CD4-positive, alpha-beta T cell (primary cell): ENCODE measurements at regions not wholly inside any gene's neighbourhood (a gene's known extent, or its start where the extent isn't known, plus 50 kb on each side); places are given as distances from the start of the nearest gene placed in this dataset.

Experiments used
- ATAC-seq: fragments of 200-7000 bp; cut with Tn5 transposase; one replicate; pipeline ENCODE4 v1.10.0; 2022; ENCODE audit warnings: mild to moderate bottlenecking; ENCODE audit not compliant: poor library complexity
- CTCF ChIA-PET: fragments of 350-600 bp; sonication (Branson Sonifier 250); formaldehyde crosslinking; loops from one replicate; lab custom pipeline; 2021; ENCODE audit warnings: antibody characterized with exemption, inconsistent platforms; lab: Charles Lee
- POLR2A ChIA-PET: fragments of 350-600 bp; sonication (Branson Sonifier 250); formaldehyde crosslinking; loops from one replicate; lab custom pipeline; 2021; ENCODE audit warnings: antibody characterized with exemption, inconsistent platforms; lab: Charles Lee
- DNase-seq, 14 experiments: peaks; one replicate each; pipeline ENCODE4 v3.0.0-alpha.2; 2013 to 2020; ENCODE audit warnings: mixed read lengths in 2 of 14
- H3K27ac ChIP-seq, 2 donors: one replicate each; pipeline versions ENCODE4 v1.5.1 to v1.7.0; 2013; ENCODE audit warnings: low read length in 2 of 2, low read depth in 1 of 2, mild to moderate bottlenecking in 1 of 2
- H3K27me3 ChIP-seq, 2 experiments: 1 replicate in 1 of 2; 2 replicates in 1 of 2; pipeline versions ENCODE4 v1.6.1 to v1.7.0; 2013; ENCODE audit warnings: low read length in 2 of 2, control low read depth in 1 of 2, mild to moderate bottlenecking in 1 of 2, moderate library complexity in 1 of 2; ENCODE audit not compliant: insufficient read depth in 2 of 2, control insufficient read depth in 1 of 2
- H3K36me3 ChIP-seq: one replicate; pipeline ENCODE4 v1.6.1; 2013; ENCODE audit warnings: low read length, control low read depth; ENCODE audit not compliant: insufficient read depth
- H3K4me1 ChIP-seq: one replicate; pipeline ENCODE4 v1.6.1; 2013; ENCODE audit warnings: low read length, control low read depth; ENCODE audit not compliant: insufficient read depth
- H3K4me3 ChIP-seq: one replicate; pipeline ENCODE4 v1.5.1; 2013; ENCODE audit warnings: mild to moderate bottlenecking, low read length, moderate library complexity
- H3K9me3 ChIP-seq, 2 experiments: 1 replicate in 1 of 2; 2 replicates in 1 of 2; pipeline versions ENCODE4 v1.6.1 to v1.7.0; 2013; ENCODE audit warnings: low read length in 2 of 2, mild to moderate bottlenecking in 2 of 2, control low read depth in 1 of 2, moderate library complexity in 1 of 2; ENCODE audit not compliant: control insufficient read depth in 1 of 2, insufficient read depth in 1 of 2
- H3K27ac Mint-ChIP-seq: one replicate; pipeline ENCODE4 v1.8.0; 2020; ENCODE audit warnings: mixed read lengths
- H3K27me3 Mint-ChIP-seq: one replicate; pipeline ENCODE4 v1.8.0; 2021; ENCODE audit warnings: mixed read lengths
- H3K36me3 Mint-ChIP-seq: one replicate; pipeline ENCODE4 v1.8.0; 2021; ENCODE audit warnings: low read depth, mixed read lengths
- H3K4me1 Mint-ChIP-seq: one replicate; pipeline ENCODE4 v1.8.0; 2021; ENCODE audit warnings: low read depth, mixed read lengths
- H3K4me3 Mint-ChIP-seq: one replicate; pipeline ENCODE4 v1.8.0; 2020; ENCODE audit warnings: mild to moderate bottlenecking, mixed read lengths
- H3K9me3 Mint-ChIP-seq: one replicate; pipeline ENCODE4 v1.8.0; 2020; ENCODE audit warnings: mixed read lengths
- intact Hi-C, 2 experiments: fragments of 100-400 bp; cut with DNase I in 1 of 2; cut with micrococcal nuclease in 1 of 2; formaldehyde crosslinking; loops; one replicate each; pipeline versions ENCODE4 v1.15.1 to v1.9.0; 2023 to 2025; cut with DNase I, micrococcal nuclease
- TF ChIP-seq, protein P1 (sequence below): fragments of 200-600 bp; IDR thresholded peaks from one replicate; pipeline ENCODE4 v1.8.0; 2022; ENCODE audit warnings: antibody characterized with exemption, mild to moderate bottlenecking

DNA sequence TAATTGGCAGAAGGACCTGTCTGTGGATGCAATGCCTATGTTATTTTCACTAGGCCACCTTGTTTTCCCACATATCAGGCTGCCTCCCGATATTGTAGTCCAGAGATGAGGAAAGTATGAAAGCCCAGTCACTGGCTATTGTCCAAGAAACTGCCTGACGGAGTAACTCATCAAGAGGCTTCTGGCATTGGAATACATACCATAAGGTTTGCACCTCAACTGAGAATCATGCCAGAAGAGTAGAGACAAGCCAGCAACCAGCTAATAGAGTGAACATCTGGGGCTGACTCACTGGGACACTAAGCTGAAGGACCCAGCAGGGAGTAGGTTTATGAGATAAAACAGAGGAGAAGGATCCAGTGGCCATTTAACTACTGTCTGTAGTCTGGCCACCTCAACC is 137.2 kb upstream of the FST start:
- H3K27me3 ChIP-seq, result no peaks in the 10 kb centered on the region
- no peaks in the 10 kb centered on the region for H3K4me1 ChIP-seq
- H3K36me3 ChIP-seq, result no peaks in the 10 kb centered on the region
- Mint-ChIP-seq H3K27me3 (peaks cover 12% of the 10 kb centered on the region), H3K9me3 (peaks cover 3% of the 10 kb centered on the region), H3K36me3 (no peaks in the 10 kb centered on the region), H3K4me1 (no peaks in the 10 kb centered on the region), H3K27ac (no peak overlapping the region), H3K4me3 (no peak overlapping the region)
- ChIA-PET CTCF (no interaction called here), POLR2A (no interaction called here)
- no peak for ATAC-seq
- intact Hi-C loops, result no loop called here
- no peak overlapping the region for H3K4me3 ChIP-seq
- DNase-seq, result no peak
- TF ChIP-seq, protein P1, sequence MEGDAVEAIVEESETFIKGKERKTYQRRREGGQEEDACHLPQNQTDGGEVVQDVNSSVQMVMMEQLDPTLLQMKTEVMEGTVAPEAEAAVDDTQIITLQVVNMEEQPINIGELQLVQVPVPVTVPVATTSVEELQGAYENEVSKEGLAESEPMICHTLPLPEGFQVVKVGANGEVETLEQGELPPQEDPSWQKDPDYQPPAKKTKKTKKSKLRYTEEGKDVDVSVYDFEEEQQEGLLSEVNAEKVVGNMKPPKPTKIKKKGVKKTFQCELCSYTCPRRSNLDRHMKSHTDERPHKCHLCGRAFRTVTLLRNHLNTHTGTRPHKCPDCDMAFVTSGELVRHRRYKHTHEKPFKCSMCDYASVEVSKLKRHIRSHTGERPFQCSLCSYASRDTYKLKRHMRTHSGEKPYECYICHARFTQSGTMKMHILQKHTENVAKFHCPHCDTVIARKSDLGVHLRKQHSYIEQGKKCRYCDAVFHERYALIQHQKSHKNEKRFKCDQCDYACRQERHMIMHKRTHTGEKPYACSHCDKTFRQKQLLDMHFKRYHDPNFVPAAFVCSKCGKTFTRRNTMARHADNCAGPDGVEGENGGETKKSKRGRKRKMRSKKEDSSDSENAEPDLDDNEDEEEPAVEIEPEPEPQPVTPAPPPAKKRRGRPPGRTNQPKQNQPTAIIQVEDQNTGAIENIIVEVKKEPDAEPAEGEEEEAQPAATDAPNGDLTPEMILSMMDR, result no peak
- peaks cover 0 to 3% of the 10 kb centered on the region in 2 experiments for H3K9me3 ChIP-seq
- H3K27ac ChIP-seq, result no peak overlapping the region

DNA sequence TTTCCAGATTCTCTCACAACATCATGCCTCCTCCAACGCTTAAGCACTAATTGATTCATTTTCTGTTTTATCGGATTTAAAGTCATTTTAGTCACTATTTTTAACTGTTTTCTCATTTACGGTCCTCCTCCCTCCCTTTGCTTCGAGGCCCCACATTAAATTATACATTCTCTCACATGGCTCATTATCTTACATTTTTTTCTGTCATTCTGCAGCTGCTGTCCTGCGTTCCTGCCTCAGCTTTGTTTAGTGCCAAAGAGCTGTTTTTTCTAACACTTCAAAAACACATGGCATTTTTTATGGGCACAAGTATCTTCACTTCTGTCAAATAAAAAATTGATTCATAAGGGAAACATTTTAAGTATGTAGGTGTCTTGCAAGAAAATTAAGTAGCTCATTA is 130.1 kb upstream of the FST start:
- Histone ChIP-seq H3K4me3 (no peak overlapping the region), H3K9me3 (no peaks in the 10 kb centered on the region), H3K27ac (no peak overlapping the region), H3K4me1 (no peaks in the 10 kb centered on the region), H3K36me3 (no peaks in the 10 kb centered on the region), H3K27me3 (no peaks in the 10 kb centered on the region)
- Mint-ChIP-seq H3K4me3 (no peak overlapping the region), H3K36me3 (no peaks in the 10 kb centered on the region), H3K27ac (no peak overlapping the region), H3K9me3 (no peaks in the 10 kb centered on the region), H3K27me3 (peaks cover 15% of the 10 kb centered on the region), H3K4me1 (no peaks in the 10 kb centered on the region)
- ATAC-seq (no peak), DNase-seq (no peak)
- intact Hi-C loops, result no loop called here
- ChIA-PET CTCF (no interaction called here), POLR2A (no interaction called here)
- TF ChIP-seq, protein P1, result no peak

DNA sequence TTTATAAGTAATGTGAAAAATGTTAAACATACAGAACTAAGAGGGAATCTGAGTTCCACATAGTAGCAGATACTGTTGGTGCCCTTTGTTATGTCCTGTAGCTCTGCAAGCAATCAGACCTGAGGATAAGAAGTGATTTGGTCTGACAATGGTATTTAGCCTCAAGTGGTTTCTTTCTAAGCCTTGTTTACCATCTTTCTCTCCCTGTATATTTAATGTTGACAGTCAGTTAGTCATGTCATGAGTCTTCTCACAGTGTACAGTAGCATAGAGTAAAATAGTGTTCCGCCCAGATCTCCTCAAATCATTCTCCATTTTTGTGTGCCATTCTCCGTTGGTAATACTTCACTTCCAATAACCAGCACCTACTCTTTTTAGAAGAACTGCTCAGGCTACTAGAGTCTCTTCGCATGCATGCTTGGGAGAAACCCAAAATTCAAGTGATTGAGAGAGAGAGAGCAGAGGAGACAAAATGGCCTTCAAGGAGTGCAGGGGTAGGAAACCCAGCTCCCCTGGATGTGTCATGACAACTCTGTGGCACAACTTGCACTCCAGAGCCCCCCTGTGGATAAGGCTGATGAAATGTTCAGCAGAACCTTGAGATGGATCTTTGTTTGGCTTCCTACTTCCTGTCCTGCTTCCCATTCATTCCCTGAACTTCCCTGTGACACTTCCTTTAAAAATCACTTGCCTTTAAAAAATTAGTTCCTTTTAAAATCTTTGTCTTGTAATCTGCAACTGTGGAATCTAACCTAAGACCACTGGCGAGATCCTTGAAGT is 129.2 kb upstream of the FST start:
- Mint-ChIP-seq H3K9me3 (no peaks in the 10 kb centered on the region), H3K27me3 (peaks cover 15% of the 10 kb centered on the region), H3K4me3 (no peak overlapping the region), H3K36me3 (no peaks in the 10 kb centered on the region), H3K4me1 (no peaks in the 10 kb centered on the region), H3K27ac (no peak overlapping the region)
- TF ChIP-seq, protein P1, result no peak
- no peak for DNase-seq
- intact Hi-C loops, result no loop called here
- H3K9me3 ChIP-seq, result no peaks in the 10 kb centered on the region
- no peaks in the 10 kb centered on the region for H3K27me3 ChIP-seq
- ATAC-seq, result no peak
- H3K4me1 ChIP-seq, result no peaks in the 10 kb centered on the region
- ChIA-PET POLR2A (no interaction called here), CTCF (no interaction called here)
- no peak overlapping the region for H3K27ac ChIP-seq
- no peaks in the 10 kb centered on the region for H3K36me3 ChIP-seq
- H3K4me3 ChIP-seq, result no peak overlapping the region
